H54 (cell line): ENCODE measurements at regions not wholly inside any gene's neighbourhood (a gene's known extent, or its start where the extent isn't known, plus 50 kb on each side); places are given as distances from the start of the nearest gene placed in this dataset.
"Not testable (repeated sequence)": the region's sequence is repeated elsewhere in the genome, so short reads cannot be mapped to it uniquely, and the experiment has no call there.

Experiments used
- DNase-seq: peaks from one replicate; pipeline ENCODE4 v3.0.0; 2011; ENCODE audit warnings: low spot score, mixed read lengths; ENCODE audit not compliant: insufficient read length
- FAIRE-seq: peaks from 3 replicates; lab custom pipeline; 2011; peaks lifted over from hg19 to GRCh38; lab: Jason Lieb, UNC
- POLR2A ChIP-seq: IDR thresholded peaks from 2 replicates; pipeline ENCODE4 v1.6.1; 2011; ENCODE audit warnings: low read depth, mild to moderate bottlenecking, low read length

DNA sequence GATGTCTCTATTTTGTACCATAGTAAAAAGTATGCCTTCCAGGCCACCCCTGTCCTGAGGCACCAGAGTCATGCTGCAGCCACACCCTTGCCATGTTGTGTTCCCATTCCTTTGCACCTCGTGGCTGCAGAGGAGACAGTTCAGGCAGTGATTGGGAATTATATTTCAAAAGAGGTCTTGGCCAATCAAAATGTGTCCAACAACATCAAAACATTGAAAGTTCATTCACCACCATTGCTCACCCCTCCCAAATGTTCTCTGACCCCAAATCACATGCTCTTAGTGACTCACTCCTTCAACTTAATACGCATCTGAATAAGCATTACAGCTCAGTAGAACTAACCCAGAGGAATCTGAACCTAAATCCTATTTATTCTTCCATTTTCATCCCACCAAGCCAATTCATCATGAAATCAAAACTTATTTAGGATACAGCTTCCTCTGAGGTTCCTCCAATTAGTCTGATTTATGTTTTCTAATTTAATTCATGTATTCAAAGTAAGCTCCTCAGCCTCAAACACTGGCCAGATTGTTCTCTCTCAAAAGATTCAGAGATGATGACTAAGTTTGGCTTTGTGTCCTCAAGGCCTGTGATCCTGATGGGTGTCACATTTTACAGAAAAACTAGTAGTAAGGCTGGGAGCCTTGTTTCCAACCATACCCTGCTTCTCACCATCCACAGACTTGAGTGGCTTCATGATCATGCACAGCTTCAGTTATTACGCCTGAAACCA, 323.2 kb upstream of the INTU start:
- no peak for DNase-seq
- TF ChIP-seq POLR2A: no peak
- no peak for FAIRE-seq

DNA sequence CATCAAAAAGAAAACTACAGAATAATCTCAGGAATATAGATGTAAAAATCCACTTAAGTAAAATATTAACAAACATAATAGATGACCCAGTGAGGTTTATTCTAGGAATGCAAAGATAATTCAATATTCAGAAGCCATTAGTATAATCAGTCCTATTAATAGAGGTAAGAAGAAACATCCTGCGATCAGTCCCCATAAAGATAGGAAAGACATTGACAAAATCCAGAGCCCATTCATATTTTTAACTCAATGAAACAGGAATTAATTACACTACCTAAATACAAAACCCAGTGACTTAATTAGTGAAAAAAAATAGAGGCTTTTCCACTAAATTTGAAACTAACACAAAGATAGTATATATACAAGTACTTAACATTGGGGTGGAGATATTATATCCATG, 321.4 kb upstream of the INTU start:
- FAIRE-seq (no peak), DNase-seq (no peak)
- no peak for TF ChIP-seq POLR2A

DNA sequence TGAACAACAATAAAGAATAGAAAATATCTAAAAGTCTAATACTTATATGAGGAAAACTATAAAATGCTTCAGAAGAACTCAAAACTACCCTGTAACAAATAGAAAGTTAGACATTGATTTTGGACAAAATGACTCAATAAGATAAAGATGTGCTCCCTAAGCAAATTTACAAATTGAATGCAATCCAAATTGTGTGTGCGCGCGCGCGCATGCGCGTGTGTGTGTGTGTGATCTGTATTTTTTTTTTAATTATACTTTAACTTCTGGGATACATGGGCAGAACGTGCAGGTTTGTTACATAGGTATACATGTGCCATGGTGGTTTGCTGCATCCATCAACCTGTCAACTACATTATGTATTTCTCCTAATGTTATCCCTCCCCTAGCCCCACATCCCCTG, 320.8 kb upstream of the INTU start:
- no peak for FAIRE-seq
- no peak for DNase-seq
- no peak for TF ChIP-seq POLR2A

DNA sequence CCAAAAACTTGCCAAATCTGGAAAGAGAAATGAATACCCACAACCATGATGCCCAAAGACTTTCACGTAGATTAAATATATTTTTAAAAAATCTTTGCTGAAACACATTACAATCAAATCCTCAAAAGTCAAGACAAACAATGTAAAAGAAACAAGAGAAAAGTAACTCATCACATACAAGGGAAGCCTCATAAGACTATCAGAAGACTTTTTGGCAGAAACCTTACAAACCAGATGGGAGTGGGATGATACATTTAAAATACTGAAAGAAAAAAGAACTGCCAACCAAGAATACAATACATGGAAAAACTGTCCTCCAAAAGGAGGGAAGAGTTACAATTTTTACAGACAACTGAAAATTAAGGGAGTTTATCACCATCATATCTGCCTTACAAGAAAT, 319.0 kb upstream of the INTU start:
- FAIRE-seq: no peak
- DNase-seq: no peak
- no peak for TF ChIP-seq POLR2A

DNA sequence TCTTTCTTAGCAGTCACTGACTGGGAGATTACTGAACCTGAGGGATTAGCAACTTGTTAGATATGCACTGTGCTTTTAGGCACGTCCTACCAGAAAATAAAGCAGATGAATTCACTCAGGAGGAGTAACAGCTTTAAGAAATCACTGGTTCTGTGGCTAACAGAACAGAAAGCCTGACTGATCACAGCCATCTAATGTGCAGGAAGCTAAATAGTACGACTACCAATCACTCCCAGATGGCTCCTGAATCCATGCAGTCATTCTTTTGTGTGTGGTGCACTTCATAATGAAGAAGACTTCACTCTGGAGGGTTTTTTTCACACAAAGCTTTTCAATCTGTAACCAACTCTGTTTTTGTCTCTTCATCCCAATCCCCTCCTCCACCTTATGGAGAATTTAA, 305.3 kb upstream of the INTU start:
- FAIRE-seq: no peak
- no peak for TF ChIP-seq POLR2A
- DNase-seq: no peak

DNA sequence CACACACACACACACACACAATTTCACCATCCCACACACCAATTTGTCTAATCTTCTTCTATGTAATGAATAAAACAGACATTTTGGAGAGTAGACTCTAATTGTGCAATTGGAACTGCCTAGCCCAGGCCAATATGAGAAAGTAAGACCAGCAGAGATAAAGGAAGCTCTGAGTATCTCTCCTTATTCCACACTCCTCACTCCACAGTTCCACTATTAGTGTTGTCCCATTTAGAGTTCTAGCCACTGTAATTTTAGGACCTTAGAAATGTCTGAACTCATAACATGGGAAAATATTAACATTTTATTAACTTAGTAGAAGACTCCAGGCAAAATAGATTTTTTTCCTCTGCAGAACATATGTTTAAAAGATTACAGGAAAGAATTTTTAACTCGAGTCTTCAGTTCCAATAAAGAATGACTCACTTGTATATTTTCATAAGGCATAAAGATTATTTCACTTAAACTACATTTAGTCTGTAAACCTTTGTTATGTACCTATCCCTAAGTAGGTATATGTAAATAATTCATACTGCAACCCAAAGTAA, 297.6 kb upstream of the INTU start:
- FAIRE-seq: no peak
- TF ChIP-seq POLR2A: no peak
- no peak for DNase-seq

DNA sequence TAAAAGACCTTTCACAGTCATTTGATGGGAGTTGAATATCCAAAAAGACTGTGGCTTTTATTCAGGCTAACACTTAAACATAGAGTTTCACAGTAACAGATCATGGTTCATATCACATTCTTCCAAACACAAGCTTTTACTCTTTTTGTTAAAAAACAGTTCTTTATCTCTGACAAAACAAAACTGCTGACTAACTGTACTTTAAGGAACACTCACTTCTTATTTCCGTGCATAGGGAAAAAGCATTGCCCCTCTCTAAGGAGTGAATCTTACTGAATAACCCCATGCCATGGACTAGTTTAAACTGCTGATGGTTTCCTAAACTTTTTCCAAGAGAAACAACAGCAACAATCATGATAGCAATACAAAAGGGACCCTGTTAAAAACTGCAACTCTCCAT, 297.0 kb upstream of the INTU start:
- TF ChIP-seq POLR2A: no peak
- no peak for FAIRE-seq
- DNase-seq: no peak

DNA sequence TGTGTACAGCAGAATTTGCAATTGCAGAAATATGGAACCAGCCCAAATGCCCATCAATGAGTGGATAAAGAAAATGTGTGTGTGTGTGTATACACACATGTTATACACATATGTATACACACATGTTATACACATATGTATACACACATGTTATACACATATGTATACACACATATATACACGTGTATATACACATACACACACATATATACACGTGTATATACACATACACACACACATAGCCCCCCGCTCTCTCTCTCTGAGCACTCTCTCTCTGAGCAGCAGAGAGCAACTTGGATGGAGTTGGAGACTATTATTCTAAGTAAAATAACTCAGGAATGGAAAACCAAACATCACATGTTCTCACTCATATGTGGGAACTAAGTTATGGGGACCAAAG, 289.6 kb upstream of the INTU start:
- FAIRE-seq, DNase-seq: not testable (repeated sequence)

DNA sequence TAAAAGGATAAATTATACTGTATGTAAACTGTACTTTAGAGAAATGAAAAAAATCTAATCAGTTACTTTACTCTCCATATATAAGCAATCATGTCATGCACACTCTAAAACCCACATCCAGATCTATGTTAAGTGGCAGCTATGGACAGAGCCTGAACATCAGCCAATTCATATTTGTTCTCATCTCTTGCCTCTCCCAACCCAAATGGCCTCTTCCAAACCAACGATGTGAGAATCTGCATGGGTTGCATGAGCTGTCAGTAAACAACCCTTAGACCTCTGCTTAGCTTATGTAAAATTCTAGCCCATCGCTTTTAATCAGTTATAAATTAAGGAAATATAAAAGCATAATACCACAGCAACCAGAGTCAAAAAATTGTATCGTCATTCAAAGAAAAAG, 288.7 kb upstream of the INTU start:
- FAIRE-seq: no peak
- no peak for TF ChIP-seq POLR2A
- DNase-seq: no peak

DNA sequence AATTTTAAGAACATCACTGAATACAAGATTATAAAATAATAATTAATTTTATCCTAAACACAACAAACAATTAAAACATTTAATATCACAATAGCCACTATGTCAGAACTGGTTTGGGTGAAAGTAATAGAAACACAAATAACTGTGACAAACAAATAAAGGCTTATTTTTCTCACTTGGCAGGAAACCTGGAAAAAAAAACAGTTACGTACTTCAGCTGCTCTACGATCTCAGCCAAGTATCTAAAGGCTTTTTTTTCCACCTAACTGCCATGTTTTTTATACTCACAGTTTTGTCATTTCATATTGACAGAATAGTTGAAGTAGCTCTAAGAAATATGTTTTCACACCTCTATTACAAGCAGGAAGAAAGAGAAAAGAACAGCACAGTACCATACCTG, 284.8 kb upstream of the INTU start:
- FAIRE-seq (no peak), DNase-seq (no peak)
- no peak for TF ChIP-seq POLR2A

DNA sequence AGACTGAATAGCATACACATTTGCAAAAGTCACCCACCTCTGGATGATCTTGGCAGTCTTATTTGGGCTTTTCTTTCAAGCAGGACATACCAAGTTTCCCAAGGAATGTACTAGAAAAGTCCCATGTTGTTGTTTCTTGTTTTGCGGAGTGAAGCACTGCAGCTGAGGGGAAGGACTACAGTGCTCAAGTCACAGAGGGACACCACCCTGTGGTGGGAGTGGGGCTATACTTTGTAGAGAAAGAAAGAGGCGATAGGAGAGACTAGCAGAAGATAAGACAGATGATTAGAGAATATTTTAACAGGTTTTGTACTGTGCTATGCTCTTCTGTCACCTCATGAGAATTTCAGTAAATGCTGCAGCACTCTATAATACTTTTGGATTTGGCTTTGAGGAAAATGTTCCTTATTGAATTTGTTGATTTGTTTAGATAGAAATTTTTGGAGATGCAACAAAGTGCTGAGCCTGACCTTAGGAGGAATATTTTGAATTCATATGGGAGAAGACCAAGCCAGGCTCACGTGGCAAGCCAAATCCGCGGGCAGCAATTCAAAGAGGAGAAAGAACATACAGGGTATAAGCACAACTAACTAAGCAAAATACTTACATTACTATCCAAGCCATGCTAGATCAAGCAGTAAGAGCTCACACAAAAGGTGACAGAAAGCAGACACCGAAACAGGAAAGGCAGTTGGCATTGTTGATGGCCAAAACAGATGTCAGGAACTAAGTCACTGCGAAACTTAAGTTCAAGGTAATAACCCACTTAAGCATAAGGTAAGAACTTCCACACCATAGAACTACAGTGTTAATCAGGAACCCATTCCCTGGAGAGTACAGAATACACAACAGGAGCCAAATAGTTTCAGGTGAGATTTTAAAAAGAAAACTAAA, 280.3 kb upstream of the INTU start:
- TF ChIP-seq POLR2A: no peak
- DNase-seq (no peak), FAIRE-seq (no peak)

DNA sequence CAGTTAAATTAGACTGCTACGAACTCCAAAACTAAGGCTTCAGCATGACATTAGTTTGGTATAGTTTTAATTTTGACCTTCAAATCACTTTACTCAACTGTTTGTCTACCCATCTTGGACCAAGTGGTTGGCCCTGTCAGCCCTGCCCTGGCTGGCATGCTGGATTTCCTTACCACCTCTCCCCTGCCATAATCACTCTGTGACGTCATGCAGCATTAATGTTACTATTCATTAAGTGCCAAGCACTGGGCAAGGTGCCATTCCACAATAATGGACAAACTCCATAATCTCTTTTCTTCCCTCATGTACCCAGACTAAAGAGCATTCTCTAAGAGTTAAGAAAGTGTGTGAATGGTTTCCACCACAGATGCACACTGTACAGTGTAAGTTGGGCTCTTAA, 277.0 kb upstream of the INTU start:
- DNase-seq: no peak
- FAIRE-seq: no peak
- TF ChIP-seq POLR2A: no peak

DNA sequence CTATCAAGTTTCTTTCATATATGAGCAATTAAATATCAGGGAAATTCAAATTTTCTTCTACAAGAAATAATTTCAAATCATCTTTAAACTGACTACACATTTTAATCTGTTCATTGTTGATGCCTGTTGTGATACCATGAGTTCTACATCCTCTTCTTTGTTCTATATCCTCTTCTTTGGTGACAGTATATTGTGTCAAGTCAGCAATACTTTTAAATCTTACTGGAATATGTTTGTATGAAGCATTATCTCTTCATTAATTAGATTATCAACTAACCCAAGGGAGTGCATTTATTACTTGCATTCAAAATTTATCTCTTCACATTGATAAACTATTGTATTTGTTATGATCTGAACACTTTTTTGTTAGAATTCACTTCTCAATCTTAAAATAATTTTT, 275.0 kb upstream of the INTU start:
- TF ChIP-seq POLR2A: no peak
- no peak for DNase-seq
- no peak for FAIRE-seq

DNA sequence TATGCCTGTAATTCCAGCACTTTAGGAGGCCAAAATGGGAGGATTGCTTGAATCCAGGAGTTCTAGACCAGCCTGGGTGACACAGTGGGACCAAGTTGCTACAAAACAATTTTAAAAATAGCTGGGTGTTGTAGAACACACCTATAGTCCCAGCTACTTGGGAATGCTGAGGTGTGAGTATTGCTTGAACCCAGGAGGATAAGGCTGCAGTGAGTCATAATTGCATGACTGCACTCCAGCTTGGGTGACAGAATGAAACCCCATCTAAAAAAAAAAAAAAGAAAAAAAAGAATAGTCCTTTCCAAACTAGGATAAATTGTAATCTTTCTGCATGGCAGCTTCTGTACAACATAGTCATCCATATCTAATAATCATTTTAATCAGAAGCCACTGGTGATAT, 270.1 kb upstream of the INTU start:
- no peak for TF ChIP-seq POLR2A
- FAIRE-seq (no peak), DNase-seq (no peak)

DNA sequence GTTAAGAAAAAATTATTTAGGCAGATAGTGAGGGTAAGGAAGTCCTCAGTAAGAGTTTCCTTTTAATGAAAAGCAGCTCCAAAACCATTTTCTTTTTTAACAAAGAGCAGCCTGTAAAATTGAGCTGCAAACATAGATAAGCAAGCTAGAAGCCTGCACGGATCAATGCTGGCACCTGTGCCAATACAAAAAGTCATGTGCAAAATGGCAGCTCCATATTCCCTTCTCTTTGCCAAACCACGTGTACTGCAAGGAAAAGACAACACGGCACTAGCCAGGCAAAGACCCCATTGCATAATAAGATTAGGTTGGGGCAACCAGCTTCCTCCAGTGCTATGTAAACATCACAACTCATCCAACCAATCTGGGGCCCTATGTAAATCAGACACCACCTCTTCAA, 268.4 kb upstream of the INTU start:
- DNase-seq: no peak
- no peak for FAIRE-seq
- no peak for TF ChIP-seq POLR2A
